ENCODE measurements at regions not wholly inside any gene's neighbourhood (a gene's known extent, or its start where the extent isn't known, plus 50 kb on each side); places are given as distances from the start of the nearest gene placed in this dataset.

- H3K27ac Mint-ChIP-seq (ENCODE audit: unreplicated experiment), result no peak overlapping the region
- Histone ChIP-seq H3K9me3 (ENCODE audit: insufficient read depth, low read depth, low read length) (no peaks in the 10 kb centered on the region), H3K36me3 (ENCODE audit: insufficient read depth, low read length) (no peaks in the 10 kb centered on the region), H2AFZ (ENCODE audit: low read depth, low read length) (no peak overlapping the region), H4K20me1 (ENCODE audit: insufficient read depth, low read length) (no peaks in the 10 kb centered on the region), H3K4me1 (ENCODE audit: insufficient read depth, low read length) (no peaks in the 10 kb centered on the region), H3K27ac (ENCODE audit: low read depth, low read length) (no peak overlapping the region), H3K4me2 (ENCODE audit: low read length) (no peak overlapping the region), H3K9ac (ENCODE audit: low read length) (no peak overlapping the region), H3K4me3 (ENCODE audit: insufficient read depth, low read depth, low read length) (no peak overlapping the region), H3K27me3 (ENCODE audit: insufficient read depth, low read length) (no peaks in the 10 kb centered on the region), H3K79me2 (ENCODE audit: insufficient read depth, low read length) (no peaks in the 10 kb centered on the region)
- DNase-seq (ENCODE audit: low read depth), result no peak
- no peaks in the 10 kb centered on the region for H3K9me3 Mint-ChIP-seq (ENCODE audit: unreplicated experiment)
- TF ChIP-seq CTCF (IDR thresholded peaks at IDR 0.05; ENCODE audit: insufficient read depth, low read depth, low read length) (no peak), EZH2 (IDR thresholded peaks at IDR 0.05; ENCODE audit: insufficient read depth, low read length) (no peak)
- no peak for FAIRE-seq
- H3K4me3 Mint-ChIP-seq (ENCODE audit: unreplicated experiment), result no peak overlapping the region
- peaks cover 27% of the 10 kb centered on the region for H3K27me3 Mint-ChIP-seq (ENCODE audit: low read depth, unreplicated experiment)
- H3K36me3 Mint-ChIP-seq (ENCODE audit: low read depth, unreplicated experiment), result no peaks in the 10 kb centered on the region
- H3K4me1 Mint-ChIP-seq (ENCODE audit: low read depth, unreplicated experiment), result no peaks in the 10 kb centered on the region
Observed at GRCh38 chr18:47582093-47582492, 330.6 kb upstream of the SKOR2 start.

GRCh38 chr18:47577520-47577919 lies 326.1 kb upstream of the SKOR2 start:
- TF ChIP-seq EZH2 (IDR thresholded peaks at IDR 0.05; ENCODE audit: insufficient read depth, low read length) (no peak), CTCF (IDR thresholded peaks at IDR 0.05; ENCODE audit: insufficient read depth, low read depth, low read length) (no peak)
- Mint-ChIP-seq H3K36me3 (ENCODE audit: low read depth, unreplicated experiment) (no peaks in the 10 kb centered on the region), H3K27me3 (ENCODE audit: low read depth, unreplicated experiment) (peaks cover 15% of the 10 kb centered on the region), H3K9me3 (ENCODE audit: unreplicated experiment) (no peaks in the 10 kb centered on the region), H3K4me1 (ENCODE audit: low read depth, unreplicated experiment) (peaks cover 5% of the 10 kb centered on the region), H3K4me3 (ENCODE audit: unreplicated experiment) (no peak overlapping the region), H3K27ac (ENCODE audit: unreplicated experiment) (no peak overlapping the region)
- no peaks in the 10 kb centered on the region for H3K36me3 ChIP-seq (ENCODE audit: insufficient read depth, low read length)
- H3K27me3 ChIP-seq (ENCODE audit: insufficient read depth, low read length), result no peaks in the 10 kb centered on the region
- H4K20me1 ChIP-seq (ENCODE audit: insufficient read depth, low read length), result no peaks in the 10 kb centered on the region
- H3K4me2 ChIP-seq (ENCODE audit: low read length), result no peak overlapping the region
- H3K27ac ChIP-seq (ENCODE audit: low read depth, low read length), result no peak overlapping the region
- H3K4me1 ChIP-seq (ENCODE audit: insufficient read depth, low read length), result no peaks in the 10 kb centered on the region
- no peak overlapping the region for H3K4me3 ChIP-seq (ENCODE audit: insufficient read depth, low read depth, low read length)
- no peak overlapping the region for H3K9ac ChIP-seq (ENCODE audit: low read length)
- H3K9me3 ChIP-seq (ENCODE audit: insufficient read depth, low read depth, low read length), result no peaks in the 10 kb centered on the region
- H2AFZ ChIP-seq (ENCODE audit: low read depth, low read length), result no peak overlapping the region
- FAIRE-seq (no peak), DNase-seq (ENCODE audit: low read depth) (no peak)
- H3K79me2 ChIP-seq (ENCODE audit: insufficient read depth, low read length), result no peaks in the 10 kb centered on the region

- no peak for DNase-seq (ENCODE audit: low read depth)
- H3K4me2 ChIP-seq (ENCODE audit: low read length), result no peak overlapping the region
- H3K79me2 ChIP-seq (ENCODE audit: insufficient read depth, low read length), result no peaks in the 10 kb centered on the region
- H3K27ac ChIP-seq (ENCODE audit: low read depth, low read length), result no peak overlapping the region
- no peaks in the 10 kb centered on the region for H3K27me3 ChIP-seq (ENCODE audit: insufficient read depth, low read length)
- H2AFZ ChIP-seq (ENCODE audit: low read depth, low read length), result no peak overlapping the region
- H3K36me3 ChIP-seq (ENCODE audit: insufficient read depth, low read length), result no peaks in the 10 kb centered on the region
- H3K4me3 ChIP-seq (ENCODE audit: insufficient read depth, low read depth, low read length), result no peak overlapping the region
- no peak overlapping the region for H3K4me3 Mint-ChIP-seq (ENCODE audit: unreplicated experiment)
- H3K9me3 Mint-ChIP-seq (ENCODE audit: unreplicated experiment), result no peaks in the 10 kb centered on the region
- no peak overlapping the region for H3K9ac ChIP-seq (ENCODE audit: low read length)
- H3K27ac Mint-ChIP-seq (ENCODE audit: unreplicated experiment), result no peak overlapping the region
- no peaks in the 10 kb centered on the region for H3K36me3 Mint-ChIP-seq (ENCODE audit: low read depth, unreplicated experiment)
- no peaks in the 10 kb centered on the region for H3K4me1 ChIP-seq (ENCODE audit: insufficient read depth, low read length)
- TF ChIP-seq EZH2 (IDR thresholded peaks at IDR 0.05; ENCODE audit: insufficient read depth, low read length) (no peak), CTCF (IDR thresholded peaks at IDR 0.05; ENCODE audit: insufficient read depth, low read depth, low read length) (no peak)
- H3K9me3 ChIP-seq (ENCODE audit: insufficient read depth, low read depth, low read length), result no peaks in the 10 kb centered on the region
- peaks cover 5% of the 10 kb centered on the region for H3K4me1 Mint-ChIP-seq (ENCODE audit: low read depth, unreplicated experiment)
- no peaks in the 10 kb centered on the region for H4K20me1 ChIP-seq (ENCODE audit: insufficient read depth, low read length)
- H3K27me3 Mint-ChIP-seq (ENCODE audit: low read depth, unreplicated experiment), result peaks cover 17% of the 10 kb centered on the region
- FAIRE-seq, result no peak
Observed at GRCh38 chr18:47574966-47575365, 323.5 kb upstream of the SKOR2 start.

Measured in astrocyte (in vitro differentiated cells and primary cell).